GM21619 (cell line): ENCODE measurements at regions not wholly inside any gene's neighbourhood (a gene's known extent, or its start where the extent isn't known, plus 50 kb on each side); places are given as distances from the start of the nearest gene placed in this dataset.
"Not testable (repeated sequence)": the region's sequence is repeated elsewhere in the genome, so short reads cannot be mapped to it uniquely, and the experiment has no call there.

Experiments used
- ATAC-seq: cut with Tn5 transposase; IDR thresholded peaks from one replicate; pipeline ENCODE4 v1.9.1; 2021; ENCODE audit not compliant: unreplicated experiment

DNA sequence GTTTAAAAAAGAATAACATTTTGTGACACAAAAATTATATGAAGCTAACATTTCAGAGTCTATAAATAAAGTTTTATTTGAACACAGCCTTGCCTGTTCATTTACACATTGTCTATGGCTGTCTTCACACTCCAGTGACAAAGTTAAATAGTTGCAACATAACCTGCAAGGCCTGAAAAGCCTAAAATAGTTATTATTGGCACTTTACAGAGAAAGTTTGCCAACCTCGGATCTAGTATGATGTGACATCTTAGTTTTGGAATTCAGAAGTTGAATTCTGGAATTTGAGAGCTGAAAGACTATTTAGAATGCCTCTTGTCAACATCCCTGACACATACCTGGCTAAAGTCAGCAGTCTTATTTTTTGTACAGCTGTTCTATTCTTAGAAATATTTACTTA, 68.3 kb downstream of the DYRK2 start:
- ATAC-seq = no peak

DNA sequence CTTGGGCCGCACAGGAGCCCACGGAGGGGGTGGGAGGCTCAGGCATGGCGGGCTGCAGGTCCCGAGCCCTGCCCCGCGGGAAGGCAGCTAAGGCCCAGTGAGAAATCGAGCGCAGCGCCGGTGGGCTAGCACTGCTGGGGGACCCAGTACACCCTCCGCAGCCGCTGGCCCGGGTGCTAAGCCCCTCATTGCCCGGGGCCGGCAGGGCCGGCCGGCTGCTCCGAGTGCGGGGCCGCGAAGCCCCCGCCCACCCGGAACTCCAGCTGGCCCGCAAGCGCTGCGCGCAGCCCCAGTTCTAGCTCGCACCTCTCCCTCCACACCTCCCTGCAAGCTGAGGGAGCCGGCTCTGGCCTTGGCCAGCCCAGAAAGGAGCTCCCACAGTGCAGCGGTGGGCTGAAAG, 70.8 kb downstream of the DYRK2 start:
- ATAC-seq = not testable (repeated sequence)

DNA sequence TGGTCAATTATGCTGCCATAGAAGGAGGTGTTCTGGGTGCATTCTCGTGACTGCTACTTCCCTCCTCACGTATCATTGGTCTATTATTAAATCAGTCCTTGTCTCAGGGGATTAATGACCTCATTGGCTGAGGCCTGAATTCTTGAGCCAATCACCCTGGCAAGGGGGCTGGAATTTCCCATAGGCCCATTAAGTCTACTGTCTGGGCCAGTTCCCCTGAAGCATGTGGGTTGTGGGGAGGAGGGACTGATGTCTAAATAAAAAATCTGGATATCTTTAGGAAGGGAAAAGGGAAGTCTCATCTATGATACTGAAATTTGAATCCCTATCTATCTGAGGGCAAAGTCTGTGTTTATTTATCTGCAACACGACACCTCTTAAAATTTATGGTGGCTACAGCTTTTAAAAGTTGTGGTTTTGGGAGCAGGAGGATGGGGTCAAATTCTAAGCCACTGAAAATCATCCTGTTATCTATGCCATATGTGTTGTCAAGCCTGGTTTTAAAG, 71.9 kb downstream of the DYRK2 start:
- ATAC-seq = no peak

DNA sequence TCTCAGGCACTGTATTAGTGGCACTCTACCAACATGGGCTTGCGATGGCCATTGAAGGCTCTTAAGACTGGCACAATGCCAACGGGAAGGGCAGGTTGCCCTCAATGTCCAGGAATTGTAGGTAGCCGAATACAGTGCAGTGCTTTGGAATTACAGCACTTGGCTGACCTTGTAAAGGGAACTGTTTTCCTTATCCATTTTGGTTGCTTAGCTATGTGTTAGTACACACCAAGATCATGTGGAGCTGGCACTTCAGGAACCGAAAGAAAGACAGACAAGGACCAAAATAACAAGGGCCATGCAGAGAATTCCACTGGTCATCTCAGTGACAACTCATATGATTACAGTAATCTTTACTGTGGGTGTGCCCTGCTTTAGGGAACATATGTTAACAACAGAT, 72.7 kb downstream of the DYRK2 start:
- ATAC-seq = no peak

DNA sequence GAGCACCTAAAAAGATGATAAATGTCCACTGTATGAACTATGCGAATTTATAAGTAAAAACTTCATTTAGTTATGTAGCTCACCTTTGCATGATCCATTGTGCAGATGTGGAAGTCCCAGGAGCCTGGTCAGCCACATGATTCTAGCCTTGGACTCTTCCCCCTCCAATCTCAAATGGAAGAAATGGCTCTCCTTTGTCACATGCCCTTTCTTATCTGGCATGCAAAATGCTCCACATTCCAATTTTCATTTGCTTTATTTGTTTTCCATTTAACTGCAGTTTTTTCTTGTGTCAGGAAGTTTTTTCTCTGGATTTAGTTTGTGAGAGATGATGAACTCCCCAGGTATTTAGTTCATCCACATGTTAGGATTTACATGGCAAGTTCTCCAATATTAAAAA, 73.8 kb downstream of the DYRK2 start:
- no peak for ATAC-seq

DNA sequence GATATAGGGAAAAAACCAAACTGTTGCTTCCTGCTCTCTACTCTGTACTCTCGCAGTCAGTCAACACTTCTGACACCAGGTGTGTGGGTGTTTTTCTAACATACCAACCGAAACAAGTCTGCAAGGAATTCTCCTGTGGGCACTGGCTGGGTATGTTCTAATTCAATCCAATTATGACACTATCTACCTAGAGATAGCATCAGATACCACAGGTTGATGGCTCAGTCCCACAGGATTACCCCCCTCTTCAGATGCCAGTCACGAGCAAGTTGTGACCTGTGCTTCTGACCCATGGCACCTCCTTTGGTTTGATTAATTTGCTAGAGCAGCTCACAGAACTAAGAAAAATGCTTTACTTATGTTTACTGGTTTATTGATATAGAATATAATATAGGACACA, 78.3 kb downstream of the DYRK2 start:
- ATAC-seq = no peak

DNA sequence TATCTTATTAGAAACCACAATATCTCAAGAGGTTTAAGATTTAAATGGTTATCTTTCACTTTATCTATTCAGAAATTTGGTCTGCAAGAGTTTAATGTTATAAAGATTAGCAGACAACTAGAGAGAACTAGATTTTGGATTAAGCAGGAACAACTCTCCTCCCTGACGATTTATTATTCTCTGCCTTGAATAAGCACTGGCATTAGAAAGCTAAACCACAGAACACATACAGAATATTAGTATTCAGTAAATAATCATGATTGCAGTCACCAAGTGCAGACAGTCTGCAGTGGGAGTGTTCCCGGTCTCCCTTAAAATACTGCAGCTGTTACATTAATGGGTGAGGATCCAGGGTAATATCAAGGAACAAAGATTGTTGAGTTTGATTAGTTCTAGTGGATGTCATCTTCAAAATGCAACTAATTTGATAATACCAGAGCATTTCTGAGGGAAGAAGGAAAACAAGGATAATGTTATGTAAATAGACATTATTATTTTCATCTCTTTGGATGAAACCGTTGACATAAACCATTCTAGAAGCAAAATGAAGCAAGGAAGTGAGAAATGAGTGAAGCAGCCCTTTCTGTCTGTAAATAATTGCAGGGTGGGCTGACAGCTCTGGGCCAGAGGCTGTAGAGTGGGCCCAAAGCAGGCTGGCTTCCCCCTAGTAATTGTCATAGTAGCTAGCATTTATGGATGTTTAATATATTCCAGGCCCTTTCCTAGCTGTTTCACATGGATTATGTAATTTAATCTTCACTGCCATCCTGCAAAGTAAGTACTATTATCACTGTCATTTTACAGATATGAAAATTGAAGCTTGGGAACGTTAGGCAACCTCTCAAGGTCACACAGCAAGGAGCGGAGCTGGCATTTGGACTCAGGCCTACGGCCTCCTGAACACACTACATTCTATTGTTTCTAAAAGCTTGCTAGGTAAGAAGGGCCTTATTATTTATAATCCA, 79.4 kb downstream of the DYRK2 start:
- no peak for ATAC-seq

DNA sequence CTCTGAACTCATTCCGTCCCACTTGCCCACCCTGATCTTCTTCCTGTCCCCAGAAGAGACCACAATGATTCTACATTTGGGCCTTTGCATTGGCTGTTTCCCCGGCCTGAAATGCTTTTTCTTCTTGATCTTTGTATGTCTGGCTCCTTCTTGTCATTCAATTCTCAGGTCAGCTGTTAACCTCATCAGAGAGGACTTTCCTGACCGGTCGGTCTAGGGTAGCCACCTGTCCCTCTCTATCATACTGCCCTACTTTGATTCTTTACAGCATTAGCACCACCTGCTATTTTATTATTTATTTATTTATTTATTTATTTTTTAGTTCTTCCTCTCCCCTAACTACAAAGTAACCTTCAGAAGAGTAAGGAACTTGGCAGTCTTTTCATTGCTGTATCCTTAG, 84.3 kb downstream of the DYRK2 start:
- no peak for ATAC-seq

DNA sequence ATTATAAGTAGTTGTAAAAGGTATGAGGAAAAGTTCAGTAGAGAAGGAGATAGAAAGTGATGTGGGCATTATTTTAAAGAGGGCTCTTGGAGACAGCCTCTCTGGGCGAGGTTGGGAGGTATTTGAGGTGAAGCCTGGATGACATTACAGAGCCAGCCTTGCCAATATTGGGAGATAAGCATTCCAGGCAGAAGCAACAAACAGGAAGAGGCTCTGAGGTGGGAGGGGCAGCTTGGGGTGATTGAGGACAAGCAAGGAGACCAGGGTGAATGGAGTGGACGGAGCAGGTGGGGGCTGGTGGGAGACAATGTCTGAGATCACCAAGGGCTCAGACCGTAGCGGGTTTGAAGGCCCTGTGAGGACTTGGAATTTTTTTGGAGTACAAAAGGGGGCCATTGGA, 87.3 kb downstream of the DYRK2 start:
- no peak for ATAC-seq

DNA sequence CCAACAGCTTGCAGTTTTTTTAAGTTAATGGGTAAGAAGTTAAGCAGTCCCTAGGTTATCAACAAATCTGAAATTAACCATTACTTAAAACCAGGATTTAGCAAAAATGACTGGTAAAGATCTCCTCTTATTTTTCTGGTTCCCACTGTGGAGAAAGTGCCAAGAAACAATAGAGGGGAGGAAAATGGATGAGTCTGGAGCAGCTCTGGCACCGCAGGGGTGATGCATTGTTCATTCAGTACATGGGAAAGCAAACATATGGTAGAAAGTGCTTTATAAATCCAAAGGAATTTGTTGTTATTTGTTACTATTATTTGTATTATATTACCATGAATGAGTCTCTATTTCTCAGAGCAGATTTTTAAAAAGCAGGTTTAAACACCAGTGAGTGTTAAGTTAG, 92.2 kb downstream of the DYRK2 start:
- no peak for ATAC-seq

DNA sequence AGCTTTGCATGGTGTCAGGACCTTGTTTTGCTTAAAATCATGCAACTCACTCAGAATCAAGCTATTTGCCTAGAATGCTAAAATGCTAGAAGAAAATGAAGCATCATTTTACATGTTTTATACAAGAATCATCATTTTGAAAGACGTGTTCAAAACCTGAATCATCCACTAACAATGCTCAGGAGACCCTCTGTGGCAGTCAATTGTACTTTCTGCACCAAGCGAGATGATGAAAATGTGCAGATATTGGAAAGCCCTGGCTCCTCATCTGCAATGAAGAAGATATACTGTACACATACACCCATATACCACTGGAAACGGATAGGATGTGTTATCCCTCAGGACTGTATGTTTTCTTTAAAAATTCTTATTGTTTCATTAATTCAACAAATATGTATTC, 92.7 kb downstream of the DYRK2 start:
- ATAC-seq = no peak

DNA sequence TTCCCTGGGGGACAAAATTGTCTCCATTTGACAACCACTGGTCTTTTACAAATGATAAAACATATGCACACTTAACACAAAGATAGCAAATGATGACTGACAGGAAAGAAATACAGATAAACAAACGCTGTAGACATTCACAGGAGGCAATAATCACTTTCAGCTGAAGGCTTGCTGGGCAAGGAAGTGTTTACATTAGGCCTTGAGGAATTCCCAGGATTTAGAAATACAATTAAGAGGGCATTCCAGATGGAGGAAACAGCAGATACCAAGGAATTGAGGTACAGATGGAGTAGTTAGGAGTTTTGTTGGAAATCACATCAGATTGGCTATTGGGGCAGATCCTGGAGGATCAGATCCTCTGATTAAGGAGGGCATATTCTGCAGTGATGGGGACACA, 93.9 kb downstream of the DYRK2 start:
- no peak for ATAC-seq

DNA sequence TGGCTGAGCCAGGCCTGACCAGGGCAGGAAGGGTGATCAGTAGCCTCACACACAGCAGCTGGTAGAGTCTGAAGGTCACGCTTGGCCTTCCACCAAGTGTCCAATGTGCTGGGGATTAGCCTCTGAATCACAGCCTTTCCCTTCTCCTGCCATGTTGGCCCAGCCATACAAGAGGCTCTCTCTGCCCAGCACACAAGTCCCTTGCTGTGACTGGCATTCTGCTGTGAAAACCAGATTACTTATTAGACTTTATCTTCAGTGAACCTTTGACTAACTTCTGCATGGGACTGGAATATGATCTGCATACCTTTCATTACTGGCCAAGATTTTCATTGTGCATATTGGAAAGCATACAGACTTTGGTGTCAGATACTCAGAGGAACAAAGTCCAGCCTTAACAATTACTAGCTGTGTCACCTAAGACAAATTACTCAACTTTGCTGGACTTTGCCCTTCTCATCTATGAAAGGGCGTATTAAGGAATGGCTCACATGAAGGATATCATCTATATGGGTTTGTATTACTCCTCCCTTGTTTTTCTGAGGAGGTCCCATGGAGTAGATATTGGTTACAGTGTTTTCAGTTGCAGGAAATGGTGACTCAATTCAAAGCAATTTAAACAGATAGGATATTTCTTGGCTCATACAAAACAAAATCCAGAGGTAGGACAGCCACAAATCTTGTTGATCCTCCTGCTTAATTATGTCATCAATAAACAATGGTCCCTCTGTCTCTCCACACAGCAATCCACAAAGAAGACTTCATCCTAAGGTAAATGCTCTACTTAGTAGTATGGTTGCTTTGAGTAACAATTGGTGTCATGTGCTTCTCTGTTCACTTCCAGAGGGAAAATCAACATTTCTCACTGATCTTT, 99.6 kb downstream of the DYRK2 start:
- no peak for ATAC-seq

DNA sequence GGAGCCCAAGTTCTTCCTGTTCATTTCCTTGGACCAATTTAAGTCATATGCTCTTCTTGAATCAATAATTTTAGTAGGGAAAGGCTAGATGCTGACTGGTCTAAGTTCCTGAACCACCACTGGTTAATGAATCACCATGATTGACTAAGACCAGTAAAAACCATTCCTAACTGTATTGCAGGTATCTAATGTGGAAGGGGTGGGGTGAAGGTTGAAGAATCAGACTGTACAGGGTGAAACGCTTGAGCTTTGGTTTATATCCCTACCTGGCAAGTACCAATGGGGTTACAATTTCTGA, 100.1 kb downstream of the DYRK2 start:
- no peak for ATAC-seq

DNA sequence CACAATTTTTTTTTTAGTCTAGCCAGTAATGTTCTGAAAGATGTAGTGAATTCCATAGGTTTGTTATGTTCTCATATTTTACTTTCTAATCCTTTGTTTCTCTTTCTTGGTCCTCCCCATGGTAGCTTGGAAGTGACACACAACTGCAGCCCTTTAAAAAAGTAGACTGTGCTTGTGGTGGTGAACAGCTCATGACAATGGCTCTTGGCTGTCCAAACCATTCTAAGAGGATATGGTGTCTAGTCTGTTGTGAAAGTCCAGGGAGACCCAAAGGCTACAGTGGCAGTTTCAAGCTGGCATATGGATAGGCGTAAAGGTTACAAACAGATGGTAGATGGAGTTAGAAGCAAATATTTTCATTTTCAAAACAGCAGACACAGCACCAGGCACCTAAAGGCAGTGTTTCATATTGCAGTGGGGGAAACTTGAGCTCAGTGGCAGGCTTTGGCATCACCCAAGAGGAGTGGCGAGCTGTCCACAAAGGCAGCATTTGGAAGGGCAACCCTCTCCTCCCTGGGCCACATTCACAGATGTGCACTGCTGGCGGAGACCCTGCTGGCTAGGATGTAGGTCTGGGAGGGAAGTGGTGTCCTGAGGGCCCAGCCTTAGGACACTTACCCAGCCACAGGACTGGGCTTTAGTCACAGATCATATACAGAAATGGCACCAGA, 102.1 kb downstream of the DYRK2 start:
- no peak for ATAC-seq

DNA sequence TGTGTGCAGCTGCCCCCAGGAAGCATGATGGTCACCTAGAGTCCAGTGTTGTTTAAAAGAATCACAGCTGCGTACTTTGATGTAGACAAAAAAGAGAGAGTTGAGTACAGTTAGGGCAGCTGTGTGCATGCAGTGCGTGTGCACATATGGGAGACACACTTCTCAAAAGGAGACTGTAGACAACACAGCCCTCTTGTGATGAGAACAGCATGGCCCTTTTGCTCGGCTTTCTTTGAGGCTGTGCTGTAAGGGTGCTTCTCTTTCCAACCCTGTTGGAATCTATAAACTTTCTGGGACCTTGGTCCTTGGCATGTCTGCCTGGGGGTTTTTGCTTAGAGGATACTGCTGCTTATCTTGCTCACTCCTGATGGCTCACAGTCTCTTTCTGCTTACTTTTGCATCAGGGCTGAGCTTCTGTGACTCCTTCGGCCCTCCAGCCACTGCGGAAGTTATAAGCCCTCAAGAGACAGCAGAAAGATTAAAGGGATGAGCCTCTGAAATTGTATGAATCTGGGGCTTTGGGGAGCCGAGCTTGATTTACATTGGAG, 102.9 kb downstream of the DYRK2 start:
- ATAC-seq = no peak

DNA sequence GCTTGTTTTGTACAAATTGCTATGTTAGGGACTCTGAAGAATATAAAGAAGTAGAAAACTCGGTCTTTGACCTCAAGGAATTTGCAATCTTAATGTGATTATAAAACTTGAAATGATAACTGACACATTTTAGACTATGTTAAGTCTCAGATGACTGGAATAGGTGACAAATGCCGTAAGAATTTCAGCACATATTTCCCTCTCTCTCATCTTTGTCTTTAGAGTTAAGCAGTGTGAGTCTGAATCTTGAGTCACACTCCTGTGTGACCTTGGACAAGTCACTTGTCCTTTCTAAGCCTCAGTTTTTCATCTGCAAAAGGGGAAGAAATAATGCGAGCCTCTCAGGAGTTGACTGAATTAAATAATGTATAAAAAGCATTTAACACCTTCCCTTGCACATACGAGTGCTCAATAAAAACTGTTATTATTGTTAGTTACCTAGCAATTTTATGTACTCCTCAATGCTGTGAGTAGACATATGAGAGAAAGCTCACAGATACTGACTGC, 103.7 kb downstream of the DYRK2 start:
- no peak for ATAC-seq

DNA sequence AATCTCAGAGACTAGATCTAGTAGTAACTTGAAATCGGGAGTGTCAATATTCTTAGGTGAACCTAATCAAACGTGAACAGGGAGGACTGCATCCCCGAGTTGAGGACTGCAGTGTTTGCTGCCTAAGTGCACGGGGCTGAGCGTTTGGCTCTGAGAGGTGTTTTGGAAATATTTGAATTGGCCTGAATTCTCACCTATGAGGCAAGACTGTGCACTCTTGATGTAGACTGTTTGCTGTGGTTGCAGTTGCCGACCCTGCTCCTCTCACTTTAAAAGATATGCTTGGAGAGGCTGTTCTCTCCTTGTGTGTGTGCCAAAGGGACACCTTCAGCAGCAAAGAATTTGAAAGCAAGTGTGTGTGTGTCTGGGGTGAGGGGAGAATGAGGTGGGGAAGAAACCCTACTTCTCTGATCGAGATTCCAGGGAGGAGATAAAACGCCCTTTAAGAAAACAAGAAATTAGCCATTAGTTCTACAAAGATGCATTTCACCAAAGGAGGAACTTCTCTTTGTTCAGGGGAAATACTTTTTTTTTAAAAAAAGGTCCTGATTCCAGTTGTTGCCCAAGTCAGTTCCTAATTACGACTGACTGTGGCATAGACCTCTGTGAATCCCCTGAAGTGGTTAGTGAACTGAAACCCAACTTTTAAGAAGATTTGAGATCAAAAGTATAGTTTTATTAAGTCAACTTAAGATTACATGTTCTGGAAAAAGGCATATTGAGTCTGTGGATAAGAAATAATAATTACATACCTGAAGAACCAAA, 106.6 kb downstream of the DYRK2 start:
- no peak for ATAC-seq

DNA sequence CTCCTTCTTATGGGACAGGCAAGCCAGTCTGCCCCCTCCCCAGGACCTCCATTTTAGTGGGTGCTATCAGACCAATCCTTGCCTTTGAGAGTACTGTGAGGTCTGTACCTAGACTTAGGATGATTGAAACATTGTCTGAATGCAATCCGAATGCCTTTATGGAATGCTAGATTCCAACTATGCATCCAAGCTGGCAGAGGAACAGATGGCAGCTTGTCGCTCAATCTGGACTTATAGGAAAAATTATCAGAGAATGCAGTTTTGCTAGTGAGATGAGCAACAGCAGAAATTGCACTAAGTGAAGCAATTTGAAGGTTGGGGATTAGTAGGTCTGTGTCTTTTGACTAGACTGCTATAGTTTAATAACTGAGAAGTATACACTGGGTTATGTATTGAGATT, 109.1 kb downstream of the DYRK2 start:
- no peak for ATAC-seq

DNA sequence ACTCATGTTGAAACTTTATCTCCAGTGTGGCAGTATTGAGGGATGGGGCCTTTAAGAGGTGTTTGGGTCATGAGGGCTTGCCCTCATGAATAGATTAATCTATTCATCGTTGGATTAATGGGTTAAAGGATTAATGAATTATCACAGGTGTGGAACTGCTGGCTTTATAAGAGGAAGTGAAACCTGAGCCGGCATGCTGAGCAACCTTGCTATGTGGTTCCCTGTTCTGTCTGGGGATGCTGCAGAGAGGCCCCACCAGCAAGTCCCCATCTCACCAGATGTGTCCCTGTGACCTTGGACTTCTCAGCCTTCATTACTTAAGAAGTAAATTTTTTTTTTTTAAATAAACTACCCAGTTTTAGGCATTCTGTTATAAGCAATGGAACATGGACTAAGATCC, 109.6 kb downstream of the DYRK2 start:
- peak; percentile 99 for ATAC-seq
